ENCODE measurements at regions not wholly inside any gene's neighbourhood (a gene's known extent, or its start where the extent isn't known, plus 50 kb on each side); places are given as distances from the start of the nearest gene placed in this dataset.

- Histone ChIP-seq H3K4me3 (ENCODE audit: low read length, poor library complexity, severe bottlenecking) (no peak overlapping the region), H2AFZ (ENCODE audit: low read length) (peak overlapping the region; percentile 83), H3K79me2 (ENCODE audit: insufficient read depth, low read length) (no peaks in the 10 kb centered on the region), H3K4me1 (ENCODE audit: insufficient read depth, low read length, poor library complexity, severe bottlenecking) (no peaks in the 10 kb centered on the region), H3K9me3 (ENCODE audit: insufficient read depth, low read depth, low read length) (no peaks in the 10 kb centered on the region), H3F3A (ENCODE audit: low read depth) (no peaks in the 10 kb centered on the region), H3K36me3 (ENCODE audit: insufficient read depth, low read length) (no peaks in the 10 kb centered on the region), H3K9me2 (replicated peaks; ENCODE audit: low read depth, low read length) (no peaks in the 10 kb centered on the region), H3K27me3 (ENCODE audit: insufficient read depth, low read length, poor library complexity, severe bottlenecking) (no peaks in the 10 kb centered on the region), H3K9ac (ENCODE audit: low read depth, low read length, poor library complexity, severe bottlenecking) (no peak overlapping the region), H4K20me1 (ENCODE audit: insufficient read depth, low read length, poor library complexity, severe bottlenecking) (no peaks in the 10 kb centered on the region), H3K4me2 (ENCODE audit: low read depth, low read length, poor library complexity, severe bottlenecking) (no peak overlapping the region)
- TF ChIP-seq EZH2phosphoT487 (IDR thresholded peaks at IDR 0.05; ENCODE audit: borderline replicate concordance): no peak
- TF ChIP-seq CTCF (conservative IDR thresholded peaks at IDR 0.05; ENCODE audit: low read length): no peak
Observed at GRCh38 chr11:15649371-15650104, 534.8 kb downstream of the INSC start.

GRCh38 chr11:15650105-15650938, 535.6 kb downstream of the INSC start:
- Histone ChIP-seq H2AFZ (ENCODE audit: low read length) (peak overlapping the region; percentile 83), H3K4me3 (ENCODE audit: low read length, poor library complexity, severe bottlenecking) (peak overlapping the region; percentile 46), H3K9me3 (ENCODE audit: insufficient read depth, low read depth, low read length) (no peaks in the 10 kb centered on the region), H3K79me2 (ENCODE audit: insufficient read depth, low read length) (no peaks in the 10 kb centered on the region), H3F3A (ENCODE audit: low read depth) (no peaks in the 10 kb centered on the region), H3K27me3 (ENCODE audit: insufficient read depth, low read length, poor library complexity, severe bottlenecking) (no peaks in the 10 kb centered on the region), H3K4me1 (ENCODE audit: insufficient read depth, low read length, poor library complexity, severe bottlenecking) (no peaks in the 10 kb centered on the region), H3K36me3 (ENCODE audit: insufficient read depth, low read length) (no peaks in the 10 kb centered on the region), H3K9me2 (replicated peaks; ENCODE audit: low read depth, low read length) (no peaks in the 10 kb centered on the region), H3K4me2 (ENCODE audit: low read depth, low read length, poor library complexity, severe bottlenecking) (peak overlapping the region; percentile 64), H3K9ac (ENCODE audit: low read depth, low read length, poor library complexity, severe bottlenecking) (no peak overlapping the region), H4K20me1 (ENCODE audit: insufficient read depth, low read length, poor library complexity, severe bottlenecking) (no peaks in the 10 kb centered on the region)
- TF ChIP-seq CTCF (conservative IDR thresholded peaks at IDR 0.05; ENCODE audit: low read length) (peak; percentile 78), EZH2phosphoT487 (IDR thresholded peaks at IDR 0.05; ENCODE audit: borderline replicate concordance) (no peak)

DNA sequence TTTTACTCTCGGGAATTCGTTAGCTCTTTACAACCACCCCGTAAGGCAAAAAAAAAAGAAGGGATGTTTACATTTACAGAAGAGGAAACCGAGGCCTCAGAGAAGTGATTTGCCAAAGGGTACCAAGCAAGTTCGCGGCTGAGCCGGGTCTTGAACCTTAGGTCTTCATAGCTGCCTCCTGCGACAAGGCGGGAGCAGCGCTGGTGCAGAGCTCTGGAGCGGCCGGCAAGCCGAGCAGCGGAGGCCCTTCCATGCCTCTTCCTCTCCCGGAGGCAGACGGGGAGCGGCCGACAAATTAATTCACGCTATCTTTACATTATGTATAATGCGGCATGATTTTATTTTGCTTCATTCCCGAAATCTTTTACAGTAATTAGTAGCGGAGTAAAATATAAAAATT, 536.3 kb downstream of the INSC start:
- Histone ChIP-seq H3K27me3 (ENCODE audit: insufficient read depth, low read length, poor library complexity, severe bottlenecking) (no peaks in the 10 kb centered on the region), H3K79me2 (ENCODE audit: insufficient read depth, low read length) (no peaks in the 10 kb centered on the region), H3K4me2 (ENCODE audit: low read depth, low read length, poor library complexity, severe bottlenecking) (no peak overlapping the region), H3K9me3 (ENCODE audit: insufficient read depth, low read depth, low read length) (no peaks in the 10 kb centered on the region), H3K9me2 (replicated peaks; ENCODE audit: low read depth, low read length) (no peaks in the 10 kb centered on the region), H3K9ac (ENCODE audit: low read depth, low read length, poor library complexity, severe bottlenecking) (no peak overlapping the region), H3K4me3 (ENCODE audit: low read length, poor library complexity, severe bottlenecking) (no peak overlapping the region), H4K20me1 (ENCODE audit: insufficient read depth, low read length, poor library complexity, severe bottlenecking) (no peaks in the 10 kb centered on the region), H3K4me1 (ENCODE audit: insufficient read depth, low read length, poor library complexity, severe bottlenecking) (no peaks in the 10 kb centered on the region), H3F3A (ENCODE audit: low read depth) (no peaks in the 10 kb centered on the region), H2AFZ (ENCODE audit: low read length) (no peak overlapping the region), H3K36me3 (ENCODE audit: insufficient read depth, low read length) (no peaks in the 10 kb centered on the region)
- TF ChIP-seq CTCF (conservative IDR thresholded peaks at IDR 0.05; ENCODE audit: low read length): no peak
- no peak for TF ChIP-seq EZH2phosphoT487 (IDR thresholded peaks at IDR 0.05; ENCODE audit: borderline replicate concordance)
